A172 (cell line): ENCODE measurements at regions not wholly inside any gene's neighbourhood (a gene's known extent, or its start where the extent isn't known, plus 50 kb on each side); places are given as distances from the start of the nearest gene placed in this dataset.
A peak's percentile ranks its signal among the peaks of the same experiment; 100 is the strongest.
"Not testable (repeated sequence)": the region's sequence is repeated elsewhere in the genome, so short reads cannot be mapped to it uniquely, and the experiment has no call there.

ENCODE experiments used
- DNase-seq: peaks from one replicate; pipeline ENCODE4 v3.0.0-alpha.2; 2015; ENCODE audit warnings: low spot score

DNA sequence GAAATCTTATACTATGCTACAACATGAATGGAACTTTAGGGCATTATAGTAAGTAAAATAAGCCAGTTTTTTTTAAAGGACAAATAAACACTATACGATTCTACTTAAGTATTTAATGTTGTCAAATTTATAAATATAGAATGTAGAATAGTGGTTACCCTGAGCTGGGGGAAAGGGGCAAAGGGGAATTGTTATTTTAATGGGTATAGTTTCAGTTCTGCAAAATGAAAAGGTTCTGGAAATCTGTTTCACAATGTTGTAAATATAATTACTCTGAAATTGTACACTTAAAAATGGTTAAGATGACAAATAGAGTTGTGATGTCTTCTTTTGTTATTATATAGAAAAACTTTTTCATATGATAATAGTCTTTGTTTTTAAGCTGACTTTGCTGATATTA, 366.3 kb downstream of the MRPL39 start:
- DNase-seq, result no peak

DNA sequence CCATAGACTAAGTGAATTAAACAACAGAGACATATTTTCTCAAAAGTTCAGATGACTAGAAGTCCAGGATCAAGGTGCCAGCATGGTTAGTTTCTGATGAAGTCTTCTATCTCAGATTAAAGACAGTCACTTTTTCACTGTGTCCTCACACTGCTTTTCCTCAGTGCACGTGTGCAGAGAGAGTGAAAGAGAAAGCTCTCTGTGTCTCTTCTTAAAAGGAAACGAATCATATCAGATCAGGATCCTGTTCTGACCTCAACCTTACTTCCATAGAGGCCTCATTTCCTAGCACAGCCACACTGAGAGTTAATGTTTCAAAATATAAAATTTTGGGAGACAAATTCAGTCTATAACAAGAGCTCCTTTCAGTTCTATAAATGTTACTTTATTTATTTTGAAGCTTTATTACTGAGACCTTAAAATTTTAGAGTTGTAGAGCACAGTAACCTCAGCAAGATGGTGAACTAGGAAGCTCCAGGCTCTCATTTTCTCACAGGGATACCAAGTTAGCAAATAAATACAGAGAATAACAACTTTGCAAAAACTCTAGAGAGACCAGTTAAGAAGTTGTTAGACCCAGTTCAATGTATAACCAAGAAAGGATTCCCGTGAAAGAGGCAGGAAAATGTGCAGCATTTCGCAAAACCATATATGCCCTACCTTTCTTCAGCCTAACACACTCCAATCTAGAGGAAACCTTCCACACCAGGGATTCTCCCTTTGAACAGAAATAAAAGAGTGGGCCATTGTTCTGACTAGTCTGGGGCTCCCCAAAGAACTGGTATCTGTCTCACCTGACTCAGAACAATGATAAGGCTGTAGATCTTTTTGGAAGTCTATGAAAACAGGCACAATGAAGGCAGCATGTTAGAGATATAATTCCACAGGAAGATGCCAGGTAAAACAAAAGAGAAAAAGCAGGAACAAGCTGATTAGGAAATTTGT, 372.2 kb downstream of the MRPL39 start:
- peak; percentile 35 for DNase-seq

GRCh38 chr21:25220954-25221353, 386.3 kb downstream of the MRPL39 start:
- no peak for DNase-seq

DNA sequence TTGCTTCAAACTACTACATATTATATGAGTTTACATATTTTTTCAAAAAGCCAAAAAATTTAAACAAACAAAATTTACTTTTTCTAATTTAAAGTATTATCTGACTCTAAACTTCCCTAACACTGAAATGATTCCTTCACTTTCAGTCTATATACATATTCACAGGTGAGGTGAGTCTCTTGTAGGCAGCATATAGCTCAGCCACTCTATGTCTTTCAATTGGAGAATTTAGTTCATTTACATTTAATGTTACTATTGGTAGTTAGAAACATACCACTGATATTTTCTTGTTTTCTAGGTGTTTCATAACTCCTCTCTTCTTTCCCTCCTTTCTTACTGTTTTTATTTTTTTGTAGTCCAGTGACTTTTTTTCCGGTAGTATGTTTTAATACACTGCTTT, 387.1 kb downstream of the MRPL39 start:
- DNase-seq, result no peak

- no peak for DNase-seq
These were observed 391.4 kb downstream of the MRPL39 start for GRCh38 chr21:25215698-25216384.

GRCh38 chr21:25214676-25215075, 392.6 kb downstream of the MRPL39 start:
- peak; percentile 23 for DNase-seq

DNA sequence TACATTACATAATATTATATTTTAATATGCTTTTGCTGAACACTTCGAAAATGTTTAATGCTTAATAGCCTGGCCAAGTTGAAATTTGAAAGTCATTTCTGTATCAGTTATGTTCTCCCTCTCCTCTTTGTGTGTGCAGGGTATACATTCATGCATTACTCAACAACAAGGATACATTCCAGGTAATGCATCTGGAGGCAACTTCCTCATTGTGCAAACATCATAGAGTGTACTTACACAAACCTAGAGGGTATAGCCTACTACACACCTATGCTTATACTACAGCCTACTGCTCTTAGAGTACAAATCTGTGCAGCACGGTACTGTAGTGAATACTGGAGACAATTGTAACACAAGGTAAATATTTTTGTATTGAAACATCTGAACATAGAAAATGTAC, 407.3 kb downstream of the MRPL39 start:
- DNase-seq, result no peak

- peak; percentile 27 for DNase-seq
These were observed 416.1 kb downstream of the MRPL39 start for GRCh38 chr21:25191141-25191540.

DNA sequence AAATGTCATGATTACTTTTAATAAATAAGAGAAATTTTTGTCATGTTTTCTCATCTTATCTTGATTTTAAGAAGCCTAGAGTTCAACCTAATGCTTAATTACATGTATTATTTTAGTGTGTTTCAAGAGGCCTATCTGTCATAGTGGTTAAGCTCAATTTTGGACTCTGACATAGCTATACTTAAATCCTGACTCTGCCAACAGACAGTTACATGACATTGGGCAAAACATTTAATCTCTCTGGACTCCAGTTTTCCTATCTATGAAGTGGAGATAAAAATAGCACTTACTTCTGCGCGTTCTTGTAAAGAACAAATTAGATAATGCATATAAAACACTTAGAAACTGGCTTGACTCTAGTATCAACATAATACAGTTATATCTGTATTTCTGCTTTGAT, 417.8 kb downstream of the MRPL39 start:
- DNase-seq, result no peak

- no peak for DNase-seq
These were observed 418.6 kb downstream of the MRPL39 start for GRCh38 chr21:25188677-25189079.

DNA sequence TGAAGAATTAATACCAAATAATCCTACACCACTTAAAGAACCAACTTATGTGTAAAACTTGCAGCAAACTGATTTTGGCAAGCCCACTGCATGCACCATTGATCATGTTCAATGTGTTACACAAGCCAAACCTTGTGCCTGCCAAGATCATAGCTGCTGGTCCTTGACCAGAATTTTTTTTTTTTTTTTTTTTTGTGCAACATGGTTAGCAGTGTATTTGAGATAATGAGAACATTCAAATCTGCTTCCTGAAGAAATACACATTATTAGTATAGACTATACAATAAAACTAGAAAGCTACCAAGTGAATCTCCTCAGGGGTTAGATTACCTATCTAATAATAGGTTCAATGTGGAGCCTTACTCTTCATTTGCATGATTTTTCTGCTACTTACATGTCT, 421.0 kb downstream of the MRPL39 start:
- DNase-seq, result no peak

GRCh38 chr21:25183577-25183976, 423.7 kb downstream of the MRPL39 start:
- DNase-seq, result no peak

DNA sequence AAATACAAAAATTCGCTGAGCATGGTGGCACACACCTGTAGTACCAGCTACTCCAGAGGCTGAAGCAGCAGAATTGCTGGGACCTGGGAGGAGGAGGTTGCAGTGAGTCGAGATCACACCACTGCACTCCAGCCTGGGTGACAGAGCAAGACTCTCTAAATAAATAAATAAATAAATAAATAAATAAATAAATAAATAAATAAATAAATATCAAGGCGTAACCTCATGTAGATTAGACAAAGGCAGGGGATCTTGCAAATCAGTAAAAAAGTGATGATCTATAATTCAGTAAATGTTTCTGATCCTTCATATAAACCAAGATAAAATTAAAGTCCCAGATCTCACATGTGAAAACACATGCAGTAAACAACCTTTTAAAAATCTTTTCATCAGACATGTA, 425.6 kb downstream of the MRPL39 start:
- not testable (repeated sequence) for DNase-seq

- peak; percentile 33 for DNase-seq
These were observed 428.2 kb downstream of the MRPL39 start for GRCh38 chr21:25179116-25179515.

DNA sequence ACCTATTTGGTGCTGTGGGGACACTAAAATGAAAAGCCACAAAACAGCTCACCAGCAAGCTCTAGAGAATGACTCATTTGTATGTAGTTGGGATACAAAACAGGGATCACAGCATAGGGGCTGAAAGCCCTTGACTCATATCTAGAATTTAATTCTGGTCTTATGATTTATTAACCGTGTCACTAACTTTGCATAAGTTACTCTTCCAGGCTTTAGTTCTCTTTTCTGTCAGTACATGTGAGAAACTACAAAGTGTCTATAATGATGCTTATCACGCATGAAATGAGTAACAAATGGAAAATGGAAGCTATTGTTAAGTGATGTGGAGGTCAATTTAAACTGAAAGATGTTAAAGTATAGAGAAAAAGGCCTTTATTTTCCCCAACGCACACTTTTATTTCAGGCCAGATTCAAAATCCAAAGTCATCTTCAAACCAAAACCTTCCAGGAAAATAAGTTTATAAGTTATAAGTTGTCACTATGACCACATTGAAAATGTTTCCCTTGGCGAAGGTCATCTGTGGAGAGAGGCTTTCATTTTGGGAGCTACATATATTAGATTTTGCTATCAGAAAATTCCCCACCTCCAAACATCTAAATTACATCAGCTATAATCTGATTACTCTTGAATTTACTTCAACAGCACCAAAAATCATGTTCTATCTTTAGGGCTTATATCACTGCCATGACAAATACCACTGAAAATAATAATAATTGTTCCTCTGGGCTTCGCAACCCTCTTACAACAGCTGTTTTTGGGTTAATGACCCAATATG, 430.5 kb downstream of the MRPL39 start:
- peak; percentile 79 for DNase-seq

- no peak for DNase-seq
These were observed 431.3 kb downstream of the MRPL39 start for GRCh38 chr21:25175938-25176337.

DNA sequence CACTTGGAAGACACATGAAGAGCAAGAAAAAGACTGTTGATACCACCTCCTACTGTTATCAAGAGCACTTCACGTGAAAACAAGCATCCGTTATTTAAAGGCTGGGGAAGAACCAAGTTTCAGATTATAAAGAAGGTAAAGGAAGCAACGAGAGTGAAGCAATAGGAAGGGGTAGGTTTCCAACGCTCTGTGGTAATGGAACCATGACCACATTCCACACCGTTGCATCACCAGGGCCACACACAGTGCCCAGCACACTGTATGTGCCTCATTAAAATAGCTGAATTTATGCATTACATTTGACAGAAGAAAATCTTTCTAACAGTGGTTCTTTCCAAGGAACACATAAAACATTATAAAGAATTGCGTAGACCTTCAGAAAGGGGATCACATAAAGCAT, 435.8 kb downstream of the MRPL39 start:
- DNase-seq, result peak; percentile 95

GRCh38 chr21:25170681-25171080, 436.6 kb downstream of the MRPL39 start:
- DNase-seq, result peak; percentile 51

DNA sequence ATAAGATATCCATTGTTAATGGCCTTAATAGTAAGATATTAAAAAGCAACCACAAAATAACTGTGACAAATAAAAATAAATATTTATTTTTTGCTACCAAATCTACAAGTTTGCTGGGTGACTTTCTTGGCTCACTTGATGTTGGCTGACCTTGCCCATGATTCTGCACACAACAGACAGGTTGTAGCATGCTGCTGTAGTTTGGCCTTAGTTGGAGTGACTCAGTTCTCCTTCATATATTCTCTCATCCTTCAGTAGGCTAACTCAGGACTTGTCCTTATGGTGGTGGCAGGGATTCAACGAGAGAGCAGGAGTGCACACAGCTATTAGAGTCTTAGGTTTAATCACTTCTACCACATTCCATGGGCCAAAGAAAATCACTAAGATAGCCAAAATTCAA, 437.9 kb downstream of the MRPL39 start:
- no peak for DNase-seq

GRCh38 chr21:25166904-25167303, 440.4 kb downstream of the MRPL39 start:
- DNase-seq, result not testable (repeated sequence)

GRCh38 chr21:25161571-25161970, 445.7 kb downstream of the MRPL39 start:
- DNase-seq, result no peak

GRCh38 chr21:25155020-25155419, 452.3 kb downstream of the MRPL39 start:
- DNase-seq, result not testable (repeated sequence)
